ENCODE measurements at regions not wholly inside any gene's neighbourhood (a gene's known extent, or its start where the extent isn't known, plus 50 kb on each side); places are given as distances from the start of the nearest gene placed in this dataset.

DNA sequence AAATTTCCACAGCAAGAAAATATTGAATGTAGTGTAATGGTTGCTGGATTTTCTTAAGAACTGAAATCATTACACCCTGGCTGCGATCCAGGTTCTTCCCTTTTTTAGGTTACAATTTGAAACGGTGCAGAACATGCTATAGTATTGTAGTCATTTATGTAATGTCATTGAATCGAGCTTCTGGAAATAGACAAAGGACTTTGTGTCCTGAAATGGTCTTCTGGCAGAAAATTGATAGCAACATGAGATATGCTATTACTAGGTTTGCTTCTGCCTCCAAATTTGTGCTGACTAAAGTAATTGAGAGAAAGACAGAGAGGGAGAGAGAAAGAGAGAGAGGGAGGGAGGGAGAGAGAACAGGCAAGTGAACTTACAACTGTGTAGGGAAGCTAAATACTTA lies 146.2 kb upstream of the NFIA start:
- TF ChIP-seq, protein P1, sequence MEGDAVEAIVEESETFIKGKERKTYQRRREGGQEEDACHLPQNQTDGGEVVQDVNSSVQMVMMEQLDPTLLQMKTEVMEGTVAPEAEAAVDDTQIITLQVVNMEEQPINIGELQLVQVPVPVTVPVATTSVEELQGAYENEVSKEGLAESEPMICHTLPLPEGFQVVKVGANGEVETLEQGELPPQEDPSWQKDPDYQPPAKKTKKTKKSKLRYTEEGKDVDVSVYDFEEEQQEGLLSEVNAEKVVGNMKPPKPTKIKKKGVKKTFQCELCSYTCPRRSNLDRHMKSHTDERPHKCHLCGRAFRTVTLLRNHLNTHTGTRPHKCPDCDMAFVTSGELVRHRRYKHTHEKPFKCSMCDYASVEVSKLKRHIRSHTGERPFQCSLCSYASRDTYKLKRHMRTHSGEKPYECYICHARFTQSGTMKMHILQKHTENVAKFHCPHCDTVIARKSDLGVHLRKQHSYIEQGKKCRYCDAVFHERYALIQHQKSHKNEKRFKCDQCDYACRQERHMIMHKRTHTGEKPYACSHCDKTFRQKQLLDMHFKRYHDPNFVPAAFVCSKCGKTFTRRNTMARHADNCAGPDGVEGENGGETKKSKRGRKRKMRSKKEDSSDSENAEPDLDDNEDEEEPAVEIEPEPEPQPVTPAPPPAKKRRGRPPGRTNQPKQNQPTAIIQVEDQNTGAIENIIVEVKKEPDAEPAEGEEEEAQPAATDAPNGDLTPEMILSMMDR (IDR thresholded peaks at IDR 0.05; ENCODE audit: insufficient read depth, low read length, severe bottlenecking) = no peak
- H3K27me3 ChIP-seq (ENCODE audit: control insufficient read depth, insufficient read depth, low read length) = no peaks in the 10 kb centered on the region
- DNase-seq (ENCODE audit: low read depth) = no peak
- FAIRE-seq = no peak
- H3K36me3 ChIP-seq (ENCODE audit: control insufficient read depth, insufficient read depth, low read length) = no peaks in the 10 kb centered on the region
- no peak overlapping the region for H3K4me3 ChIP-seq (ENCODE audit: low read depth, low read length)

DNA sequence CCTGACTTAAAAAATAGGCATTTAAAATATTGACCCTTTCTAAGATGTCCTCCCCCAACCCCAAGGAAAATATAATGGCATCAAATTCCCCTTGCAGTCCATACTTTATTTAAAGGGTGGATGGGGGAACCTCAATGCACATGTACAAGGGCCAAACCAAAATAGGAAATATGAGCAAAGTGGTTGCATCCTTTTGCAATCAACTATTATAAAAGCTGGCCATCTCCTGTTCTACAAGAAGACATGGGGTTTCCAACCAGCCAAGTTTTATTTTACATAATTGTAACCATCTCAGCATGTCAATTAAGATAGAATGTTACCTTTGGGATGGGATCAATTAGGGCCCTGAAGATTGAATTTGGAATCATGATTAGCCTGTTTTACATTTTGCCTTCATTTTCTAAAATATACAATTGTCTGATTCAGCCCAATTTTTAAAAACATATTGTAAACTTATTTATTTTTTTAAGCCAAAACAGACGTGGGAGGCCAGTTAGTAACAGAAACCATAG lies 146.7 kb upstream of the NFIA start:
- no peak for FAIRE-seq

DNA sequence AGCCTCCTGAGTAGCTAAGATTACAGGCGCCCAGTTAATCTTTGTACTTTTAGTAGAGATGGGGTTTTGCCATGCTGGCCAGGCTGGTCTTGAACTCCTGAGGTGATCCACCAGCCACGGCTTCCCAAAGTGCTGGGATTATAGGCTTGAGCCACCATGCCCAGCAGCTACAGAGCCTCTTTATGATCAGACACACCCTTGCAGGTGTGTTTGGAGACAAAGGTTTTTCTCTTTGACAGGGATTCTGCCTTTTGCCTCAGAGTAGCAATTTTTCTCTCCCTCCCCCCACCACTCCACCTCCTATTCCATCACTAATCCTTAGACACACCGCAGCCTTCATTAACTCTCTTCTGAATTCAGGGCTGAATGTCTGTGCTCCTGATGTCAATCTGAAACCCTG lies 152.2 kb upstream of the NFIA start:
- H3K27me3 ChIP-seq (ENCODE audit: control insufficient read depth, insufficient read depth, low read length) = no peaks in the 10 kb centered on the region
- no peaks in the 10 kb centered on the region for H3K36me3 ChIP-seq (ENCODE audit: control insufficient read depth, insufficient read depth, low read length)
- H3K4me3 ChIP-seq (ENCODE audit: low read depth, low read length) = no peak overlapping the region
- FAIRE-seq (no peak), DNase-seq (ENCODE audit: low read depth) (no peak)
- TF ChIP-seq, protein P1 (IDR thresholded peaks at IDR 0.05; ENCODE audit: insufficient read depth, low read length, severe bottlenecking) = no peak

More for the DNA sequence above, 146.7 kb upstream of the NFIA start:
- no peaks in the 10 kb centered on the region for H3K27me3 ChIP-seq (ENCODE audit: control insufficient read depth, insufficient read depth, low read length)
- DNase-seq (ENCODE audit: low read depth) = no peak
- no peak overlapping the region for H3K4me3 ChIP-seq (ENCODE audit: low read depth, low read length)
- TF ChIP-seq, protein P1 (IDR thresholded peaks at IDR 0.05; ENCODE audit: insufficient read depth, low read length, severe bottlenecking) = no peak
- H3K36me3 ChIP-seq (ENCODE audit: control insufficient read depth, insufficient read depth, low read length) = no peaks in the 10 kb centered on the region

DNA sequence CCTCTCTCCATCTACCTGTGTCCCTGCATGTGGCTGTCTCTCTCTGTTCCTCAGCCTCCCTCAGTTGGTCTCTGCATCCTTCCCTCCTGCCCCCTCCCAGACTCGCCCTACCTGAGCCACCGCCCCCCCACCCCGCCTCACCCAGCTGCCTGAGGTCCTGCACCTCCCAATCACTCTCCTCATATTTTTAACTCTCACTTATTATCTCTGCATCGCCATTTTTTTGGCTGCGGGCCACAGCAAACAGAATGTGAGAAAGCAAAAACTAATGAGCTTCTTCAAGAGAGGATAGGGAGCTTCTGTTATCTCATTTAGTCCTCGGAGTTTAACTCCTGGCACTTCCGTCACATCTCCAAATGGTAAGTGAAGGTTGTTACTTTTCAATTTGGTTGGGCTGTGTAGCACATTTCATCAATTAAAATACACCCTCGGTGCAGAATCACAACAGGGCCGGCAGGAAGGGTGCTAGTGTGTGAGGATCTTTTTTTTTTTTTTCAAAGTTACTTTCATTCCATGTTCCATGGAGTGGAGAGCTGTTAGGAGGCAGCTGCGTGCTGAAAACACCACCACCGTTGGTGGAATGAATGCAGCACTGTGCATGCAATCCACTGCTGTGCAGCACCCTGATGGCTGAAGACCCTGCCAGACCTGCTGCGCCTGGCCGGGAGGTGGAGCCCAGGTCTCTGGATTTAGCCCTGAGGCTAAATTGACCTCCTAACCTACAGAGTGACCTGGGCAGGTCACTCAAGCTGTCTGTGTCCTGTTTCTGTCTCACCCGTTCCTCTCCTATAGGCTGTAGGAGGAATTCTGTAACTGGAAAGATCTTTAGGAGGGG lies 157.2 kb upstream of the NFIA start:
- H3K4me3 ChIP-seq (ENCODE audit: low read depth, low read length) = no peak overlapping the region
- no peaks in the 10 kb centered on the region for H3K27me3 ChIP-seq (ENCODE audit: control insufficient read depth, insufficient read depth, low read length)
- H3K36me3 ChIP-seq (ENCODE audit: control insufficient read depth, insufficient read depth, low read length) = no peaks in the 10 kb centered on the region
- FAIRE-seq (no peak), DNase-seq (ENCODE audit: low read depth) (no peak)
- TF ChIP-seq, protein P1 (IDR thresholded peaks at IDR 0.05; ENCODE audit: insufficient read depth, low read length, severe bottlenecking) = no peak

DNA sequence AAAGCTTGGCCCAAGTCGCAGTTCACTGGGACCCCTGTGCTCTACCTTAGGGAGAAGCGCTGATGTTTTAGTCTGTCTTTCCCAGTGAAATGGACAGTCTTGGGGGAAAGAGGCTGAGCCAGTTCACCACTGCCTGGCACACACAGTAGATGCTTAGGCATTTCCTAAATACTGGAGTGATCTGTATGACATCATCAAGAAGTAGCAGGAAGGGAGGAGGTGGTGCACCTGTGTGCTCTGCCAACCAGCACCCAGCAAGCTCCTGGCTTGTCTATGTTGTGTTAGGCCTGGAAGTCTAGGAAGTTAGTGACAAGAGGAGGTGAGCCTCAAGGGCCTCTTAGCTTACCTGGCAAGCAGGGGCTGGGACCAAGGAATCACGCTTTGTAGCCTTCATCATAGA lies 158.2 kb upstream of the NFIA start:
- FAIRE-seq (peak; percentile 23), DNase-seq (ENCODE audit: low read depth) (peak; percentile 17)
- TF ChIP-seq, protein P1 (IDR thresholded peaks at IDR 0.05; ENCODE audit: insufficient read depth, low read length, severe bottlenecking) = no peak
- Histone ChIP-seq H3K4me3 (ENCODE audit: low read depth, low read length) (no peak overlapping the region), H3K27me3 (ENCODE audit: control insufficient read depth, insufficient read depth, low read length) (no peaks in the 10 kb centered on the region), H3K36me3 (ENCODE audit: control insufficient read depth, insufficient read depth, low read length) (no peaks in the 10 kb centered on the region)

Measured in bronchial epithelial cell (primary cell).